HPDE6-E6E7 (cell line): ENCODE measurements at regions not wholly inside any gene's neighbourhood (a gene's known extent, or its start where the extent isn't known, plus 50 kb on each side); places are given as distances from the start of the nearest gene placed in this dataset.

ENCODE experiments used
- DNase-seq: peaks from one replicate; pipeline ENCODE4 v3.0.0; 2011; ENCODE audit warnings: missing footprints; ENCODE audit errors: extremely low spot score

DNA sequence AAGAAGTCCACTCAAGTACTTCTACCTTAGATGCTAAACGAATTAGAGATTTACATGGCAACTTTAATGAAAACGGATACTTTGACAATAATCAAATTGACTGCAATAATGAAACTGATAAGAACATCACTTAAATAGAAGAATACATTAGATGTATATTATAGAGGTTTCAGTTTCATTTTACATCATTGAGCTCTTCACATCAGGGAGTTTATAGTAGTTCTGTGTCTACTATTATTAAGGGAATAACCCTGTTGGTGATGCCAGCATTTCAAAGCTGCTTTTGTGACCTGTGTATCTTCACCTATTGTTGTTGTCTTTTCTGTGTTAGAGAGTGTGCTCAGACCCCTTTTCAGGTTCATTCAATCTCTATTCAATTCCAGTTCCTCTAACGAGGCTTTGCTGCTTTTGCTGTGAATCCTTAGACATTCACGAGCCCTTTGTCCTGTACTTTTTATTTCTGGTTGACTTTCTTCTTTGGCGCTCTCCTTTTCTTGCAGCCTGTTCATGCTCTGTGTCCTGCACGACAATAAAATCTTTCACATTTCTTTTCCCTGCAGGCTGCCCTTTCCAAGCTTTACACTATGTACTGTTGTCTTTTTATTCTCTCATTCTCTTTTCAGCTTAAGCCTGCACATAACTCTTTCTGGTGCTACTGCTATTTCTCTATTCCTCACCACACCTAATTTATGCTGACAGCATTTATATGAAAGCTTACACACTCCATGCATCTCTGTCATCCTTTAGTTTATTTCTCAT lies 232.1 kb downstream of the CPE start:
- no peak for DNase-seq

DNA sequence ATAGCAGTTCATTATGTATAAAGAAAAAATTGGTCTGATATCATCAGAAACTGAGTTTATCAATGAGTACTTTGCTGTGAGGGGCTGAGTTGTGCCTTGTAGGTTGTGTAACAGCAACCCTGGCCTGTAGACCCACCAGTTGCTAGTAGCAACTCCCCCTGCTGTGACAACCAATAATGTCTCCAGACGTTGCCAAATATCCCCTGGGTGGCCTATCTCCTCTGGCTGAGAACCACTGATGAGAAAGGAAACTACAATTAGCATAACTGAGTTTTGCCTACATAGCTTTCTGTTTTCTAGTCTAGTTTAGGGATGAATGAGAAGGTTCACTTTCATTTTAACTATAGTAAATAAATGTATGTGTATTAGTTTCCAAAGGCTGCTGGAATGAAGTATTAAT lies 234.1 kb downstream of the CPE start:
- DNase-seq = no peak

DNA sequence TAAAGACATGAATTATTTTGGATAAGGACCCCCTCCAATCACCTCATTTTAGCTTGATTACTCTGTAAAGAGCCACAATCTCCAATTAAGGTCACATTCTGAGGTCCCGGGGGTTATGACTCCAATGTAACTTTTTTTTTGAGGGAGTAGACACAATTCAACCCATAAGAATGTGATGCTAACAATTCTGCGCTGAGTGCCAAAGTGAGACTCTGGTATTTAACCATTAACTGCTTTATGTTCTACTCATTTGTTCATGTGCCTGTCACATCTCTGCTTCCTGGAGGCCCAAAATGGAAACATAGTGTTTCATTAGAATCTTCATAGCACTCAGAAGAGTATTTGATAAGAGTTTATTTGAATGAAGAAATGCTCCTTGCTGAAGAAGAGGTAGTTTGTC lies 234.8 kb downstream of the CPE start:
- no peak for DNase-seq

- no peak for DNase-seq
Measured at GRCh38 chr4:165620913-165621312, 242.1 kb downstream of the CPE start.

DNA sequence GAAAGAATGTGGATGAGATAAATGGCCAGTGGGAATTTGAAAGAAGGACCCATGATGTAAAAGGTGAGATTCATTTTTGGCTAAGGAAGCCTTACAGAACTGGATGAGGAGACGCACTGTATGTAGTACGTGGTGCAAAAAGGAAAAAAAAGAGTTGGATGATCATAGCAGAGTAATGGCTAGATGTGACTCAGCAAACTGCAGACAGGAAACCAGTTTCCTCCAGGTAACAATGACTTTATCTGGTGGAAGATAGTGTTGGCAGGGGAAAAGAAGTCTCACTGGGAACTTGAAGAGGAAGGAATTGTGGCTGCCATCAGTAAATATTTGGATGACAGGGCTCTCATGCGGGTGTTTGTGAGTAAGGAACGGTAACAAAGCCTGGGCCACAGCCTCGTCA lies 243.2 kb downstream of the CPE start:
- DNase-seq = no peak

DNA sequence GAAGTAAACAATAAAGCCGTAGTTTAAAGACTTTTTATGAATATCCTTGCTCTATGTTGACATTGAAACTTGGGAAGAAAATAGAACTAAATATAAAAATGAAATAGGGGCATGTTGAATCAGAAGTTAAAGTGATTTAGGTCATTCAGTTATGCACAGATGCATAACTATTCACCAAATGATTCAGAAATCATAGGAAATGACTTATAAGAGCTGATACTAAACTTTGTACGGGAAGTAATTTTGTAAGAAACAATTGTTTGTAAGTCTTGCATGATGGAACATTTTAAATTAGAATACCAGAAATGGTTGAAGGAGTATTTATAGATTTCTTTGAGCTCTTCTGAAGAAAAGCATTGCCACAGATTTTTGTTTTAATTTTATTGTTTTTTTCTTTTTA lies 246.5 kb downstream of the CPE start:
- DNase-seq = no peak

- no peak for DNase-seq
Measured at GRCh38 chr4:165626316-165626715, 246.7 kb upstream of the TLL1 start.

- DNase-seq = no peak
Measured at GRCh38 chr4:165627128-165627527, 245.9 kb upstream of the TLL1 start.

GRCh38 chr4:165627548-165627947 lies 245.5 kb upstream of the TLL1 start:
- no peak for DNase-seq

- no peak for DNase-seq
Measured at GRCh38 chr4:165628572-165628971, 244.5 kb upstream of the TLL1 start.

GRCh38 chr4:165630671-165631070 lies 242.4 kb upstream of the TLL1 start:
- DNase-seq = no peak

GRCh38 chr4:165631208-165631894 lies 241.7 kb upstream of the TLL1 start:
- DNase-seq = no peak

- DNase-seq = no peak
Measured at GRCh38 chr4:165631912-165632311, 241.1 kb upstream of the TLL1 start.

GRCh38 chr4:165634766-165635165 lies 238.3 kb upstream of the TLL1 start:
- DNase-seq = no peak

DNA sequence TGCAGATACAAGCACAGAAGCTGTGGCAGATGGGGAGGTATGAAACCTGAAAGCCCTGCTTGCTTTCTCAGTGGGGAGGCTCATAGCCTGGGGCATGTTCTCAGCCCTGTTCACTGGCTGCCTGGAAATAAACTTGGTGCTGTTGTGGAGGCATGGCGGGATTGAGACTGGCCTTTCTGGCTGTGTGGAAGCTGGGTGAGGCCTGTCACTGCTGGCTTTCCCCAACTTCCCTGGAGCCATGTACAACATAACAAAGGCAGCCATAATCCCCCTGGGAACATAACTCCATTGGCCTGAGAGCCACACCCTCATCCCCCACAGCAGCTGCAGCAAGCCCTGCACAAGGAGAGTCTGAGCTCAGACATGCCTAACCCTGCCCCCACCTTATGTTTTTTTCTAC lies 237.7 kb upstream of the TLL1 start:
- DNase-seq = no peak

GRCh38 chr4:165635951-165636350 lies 237.1 kb upstream of the TLL1 start:
- DNase-seq = no peak

DNA sequence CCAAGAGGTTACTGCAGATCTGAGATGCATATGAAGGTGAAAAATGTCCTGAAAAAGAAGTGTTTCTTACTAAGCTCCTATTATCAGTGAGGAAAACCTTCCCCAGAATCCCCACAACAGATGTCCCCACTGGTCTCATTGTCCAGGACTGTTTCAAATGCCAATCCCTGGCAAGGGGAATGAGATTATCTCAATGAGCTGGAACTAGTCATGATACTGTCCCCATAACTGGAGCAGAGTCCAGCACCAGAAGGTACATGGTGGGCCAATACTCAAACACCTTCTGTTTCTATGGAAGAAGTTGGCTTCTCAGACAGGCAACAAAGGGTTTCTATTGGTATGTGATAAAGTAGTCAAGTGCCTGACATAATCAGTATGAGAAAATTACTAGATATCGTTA lies 221.1 kb upstream of the TLL1 start:
- DNase-seq = no peak

- no peak for DNase-seq
Measured at GRCh38 chr4:165654556-165654955, 218.5 kb upstream of the TLL1 start.

GRCh38 chr4:165656399-165656798 lies 216.6 kb upstream of the TLL1 start:
- no peak for DNase-seq

DNA sequence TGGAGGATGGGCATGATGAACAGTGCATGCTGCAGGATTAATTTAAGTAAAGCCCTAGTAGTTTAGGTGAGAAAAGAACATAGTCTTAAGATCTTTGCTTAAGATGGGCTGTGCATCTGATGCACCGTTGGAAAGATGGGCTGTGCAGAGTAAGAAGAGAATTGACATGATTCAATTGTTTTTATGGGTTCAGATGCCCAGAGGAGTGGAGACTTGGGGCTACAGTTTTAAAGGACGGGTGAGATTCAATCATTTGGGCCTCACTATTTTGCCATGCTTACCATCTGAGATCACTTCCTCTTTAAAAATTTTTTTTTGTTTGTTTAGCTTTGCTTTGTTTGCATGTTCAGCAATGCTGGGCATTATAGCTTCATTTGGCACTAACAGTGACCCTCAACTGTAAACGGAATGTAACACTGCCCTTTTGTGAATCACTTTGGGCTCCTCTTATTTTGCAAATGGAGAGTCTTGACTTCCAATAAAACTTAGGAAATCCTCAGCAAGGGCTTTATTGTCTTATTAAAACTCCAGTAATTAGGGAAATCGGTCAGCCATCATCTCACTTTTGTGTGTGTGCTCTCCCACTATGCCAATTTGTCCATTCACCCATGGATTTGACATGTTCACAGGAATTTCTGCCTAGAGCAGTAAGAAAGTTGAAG lies 216.1 kb upstream of the TLL1 start:
- DNase-seq = no peak

GRCh38 chr4:165662341-165662740 lies 210.7 kb upstream of the TLL1 start:
- no peak for DNase-seq

GRCh38 chr4:165663411-165663810 lies 209.6 kb upstream of the TLL1 start:
- no peak for DNase-seq

DNA sequence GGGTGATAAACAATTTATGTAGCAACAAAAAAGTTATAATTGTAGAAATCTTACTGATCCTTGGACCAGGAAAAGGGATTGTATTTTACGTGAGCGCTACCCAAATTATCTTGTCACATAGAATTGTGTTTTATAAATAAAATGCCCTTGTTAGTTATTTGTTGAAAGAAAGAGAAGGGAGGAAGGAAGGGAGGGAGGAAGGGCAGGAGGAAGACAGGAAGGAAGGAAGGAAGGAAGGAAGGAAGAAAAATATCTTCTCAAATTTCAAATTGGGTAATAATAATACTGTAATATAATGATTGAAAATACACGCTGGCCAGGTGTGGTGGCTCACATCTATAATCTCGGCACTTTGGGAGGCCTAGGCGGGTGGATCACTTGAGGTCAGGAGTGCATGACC lies 206.2 kb upstream of the TLL1 start:
- DNase-seq = no peak
